ENCODE measurements at regions not wholly inside any gene's neighbourhood (a gene's known extent, or its start where the extent isn't known, plus 50 kb on each side); places are given as distances from the start of the nearest gene placed in this dataset.

- no peak overlapping the region for H3K4me2 ChIP-seq (ENCODE audit: low read length)
- no peak overlapping the region for H3K4me3 ChIP-seq (replicated peaks in 1 of 2; ENCODE audit: low read depth in 1 of 2, low read length in 2 of 2)
- BruUV-seq (replicated peaks): no TSS peak
- H3K36me3 ChIP-seq (ENCODE audit: control insufficient read depth in 1 of 2, insufficient read depth in 2 of 2, low read length in 2 of 2): no peaks in the 10 kb centered on the region
- ATAC-seq (no peak), DNase-seq (ENCODE audit: low read depth, low spot score) (no peak)
- intact Hi-C loops (cut with micrococcal nuclease): no loop called here
- no peaks in the 10 kb centered on the region for H3K9me2 ChIP-seq (ENCODE audit: insufficient read depth)
- no peak overlapping the region for H2AFZ ChIP-seq (ENCODE audit: low read depth, low read length, poor library complexity, severe bottlenecking)
- ChIA-PET CTCF (no interaction called here), RAD21 (ENCODE audit: low non-redundant PET in 1 of 2, low total read pairs in 2 of 2, uncharacterized antibody in 2 of 2, unreplicated experiment in 2 of 2) (no interaction called here), POLR2A (no interaction called here)
- no peak for TF ChIP-seq ZFX (IDR thresholded peaks at IDR 0.05)
- TF ChIP-seq SIN3A (IDR thresholded peaks at IDR 0.05; ENCODE audit: low read depth): no peak
- no peak for TF ChIP-seq CTCF (IDR thresholded peaks at IDR 0.05 in 2 of 3, conservative IDR thresholded peaks at IDR 0.05 in 1 of 3; ENCODE audit: borderline replicate concordance in 1 of 3, insufficient read depth in 1 of 3, low read depth in 2 of 3, low read length in 2 of 3)
- TF ChIP-seq EZH2 (IDR thresholded peaks at IDR 0.05): no peak
- no peak for TF ChIP-seq ELF1 (IDR thresholded peaks at IDR 0.05; ENCODE audit: borderline replicate concordance, low read depth)
- TF ChIP-seq YY1 (IDR thresholded peaks at IDR 0.05; ENCODE audit: extremely low read depth, insufficient replicate concordance, low read depth, low read length): no peak
- TF ChIP-seq TCF7L2 (IDR thresholded peaks at IDR 0.05; ENCODE audit: borderline replicate concordance, extremely low read depth, insufficient read depth, insufficient read length): no peak
- no peak for TF ChIP-seq ZBTB33 (IDR thresholded peaks at IDR 0.05; ENCODE audit: extremely low read depth, insufficient replicate concordance, low read length)
- no peak for TF ChIP-seq REST (IDR thresholded peaks at IDR 0.05; ENCODE audit: low read depth)
- no peak for TF ChIP-seq EGR1 (IDR thresholded peaks at IDR 0.05; ENCODE audit: low read depth)
- no peak for TF ChIP-seq EZH2phosphoT487 (IDR thresholded peaks at IDR 0.05; ENCODE audit: borderline replicate concordance)
- no peak for TF ChIP-seq ATF3 (IDR thresholded peaks at IDR 0.05)
- no peak for TF ChIP-seq JUND (IDR thresholded peaks at IDR 0.05)
- no peak for TF ChIP-seq POLR2AphosphoS5 (IDR thresholded peaks at IDR 0.05; ENCODE audit: low read depth, low read length)
- TF ChIP-seq CEBPB (IDR thresholded peaks at IDR 0.05; ENCODE audit: low read depth): no peak
- TF ChIP-seq ZNF274 (IDR thresholded peaks at IDR 0.05; ENCODE audit: low read depth, low read length): no peak
- no peak for TF ChIP-seq FOSL1 (IDR thresholded peaks at IDR 0.05; ENCODE audit: low read depth)
- H3K79me2 ChIP-seq (ENCODE audit: insufficient read depth, low read length): no peaks in the 10 kb centered on the region
- H3K27me3 ChIP-seq (ENCODE audit: insufficient read depth, low read length): no peaks in the 10 kb centered on the region
- peaks cover 8 to 9% of the 10 kb centered on the region in 2 experiments; a peak in 1 of 4 replicates for H3K9me3 ChIP-seq (ENCODE audit: control insufficient read depth in 1 of 2, insufficient read depth in 1 of 2, low read depth in 1 of 2, low read length in 2 of 2)
- H3K4me1 ChIP-seq (ENCODE audit: control insufficient read depth in 1 of 2, insufficient read depth in 2 of 2, low read length in 2 of 2): no peaks in the 10 kb centered on the region
- H4K20me1 ChIP-seq (ENCODE audit: insufficient read depth): no peaks in the 10 kb centered on the region
- no peak overlapping the region for H3K9ac ChIP-seq (ENCODE audit: low read length)
- H3K27ac ChIP-seq (ENCODE audit: low read depth, low read length): no peak overlapping the region
Measured at GRCh38 chr13:57450356-57450755, 181.2 kb upstream of the PCDH17 start.
